ENCODE measurements at regions not wholly inside any gene's neighbourhood (a gene's known extent, or its start where the extent isn't known, plus 50 kb on each side); places are given as distances from the start of the nearest gene placed in this dataset.
A peak's percentile ranks its signal among the peaks of the same experiment; 100 is the strongest.

DNA sequence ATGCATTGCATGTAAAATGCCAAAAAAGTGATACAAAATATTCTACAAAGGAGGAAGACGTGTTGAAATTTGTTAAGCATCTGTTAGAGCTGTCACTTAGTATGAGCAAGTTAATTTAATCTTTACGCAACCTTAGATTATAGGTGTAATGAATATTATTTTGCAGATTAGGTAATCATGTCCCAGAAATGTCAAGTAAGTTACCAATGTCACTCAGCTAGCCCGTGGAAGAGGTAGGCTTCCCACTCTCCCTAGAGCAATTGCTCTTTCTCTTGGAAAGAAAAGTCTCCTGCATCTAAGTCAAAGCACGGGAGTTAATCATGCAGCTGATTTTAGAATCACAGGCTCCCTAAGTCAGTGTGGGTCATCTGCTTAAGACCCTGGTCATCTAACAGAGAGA, 830.4 kb upstream of the IGFBP3 start:
- DNase-seq (ENCODE audit: low read depth): no peak
- in situ Hi-C loops (cut with HindIII; ENCODE audit: low pct_unique_long_range_greater_than_20kb, low sequenced_read_pairs): loop anchor here (25.0 kb wide), 1 partner anchor 839 kb away; the partner anchor contains the start of gene IGFBP3

GRCh38 chr7:46750321-46750865, 829.3 kb upstream of the IGFBP3 start:
- in situ Hi-C loops (cut with HindIII; ENCODE audit: low pct_unique_long_range_greater_than_20kb, low sequenced_read_pairs): loop anchor here (25.0 kb wide), 1 partner anchor 838 kb away; the partner anchor contains the start of gene IGFBP3
- no peak for DNase-seq (ENCODE audit: low read depth)

DNA sequence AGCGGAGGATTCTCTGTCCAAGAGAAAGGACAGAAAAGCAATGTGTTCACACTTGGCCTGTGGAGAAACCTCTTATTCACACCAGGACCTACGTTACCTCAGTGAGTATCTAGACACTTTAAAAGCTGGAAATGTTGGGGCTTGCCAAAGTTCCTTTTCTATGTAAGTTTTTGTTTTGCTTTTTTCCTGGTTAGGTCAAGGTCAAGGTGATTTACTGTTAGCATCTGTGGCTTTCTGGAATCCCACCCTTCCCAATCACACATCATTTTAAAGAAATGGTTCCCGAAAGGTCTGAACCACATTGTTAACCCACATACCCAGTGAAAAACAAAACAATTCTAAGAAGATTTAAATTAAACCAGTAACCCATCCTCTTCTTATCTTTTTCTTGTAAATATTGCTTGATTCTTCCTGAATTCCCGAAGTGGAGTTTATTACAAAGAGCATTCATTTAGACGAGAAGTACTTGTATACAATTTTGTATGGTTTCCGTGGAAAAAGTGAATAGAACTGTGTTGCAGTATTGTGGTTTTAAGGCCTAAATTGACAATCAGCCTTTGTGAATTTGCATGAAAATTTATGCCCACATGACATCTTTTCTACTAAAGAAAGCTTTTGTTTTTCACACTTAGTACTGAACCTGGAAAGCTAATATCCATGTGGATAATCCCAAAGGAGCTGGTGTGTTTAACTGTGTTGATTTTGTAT, 827.0 kb upstream of the IGFBP3 start:
- in situ Hi-C loops (cut with HindIII; ENCODE audit: low pct_unique_long_range_greater_than_20kb, low sequenced_read_pairs): no loop called here
- no peak for DNase-seq (ENCODE audit: low read depth)

DNA sequence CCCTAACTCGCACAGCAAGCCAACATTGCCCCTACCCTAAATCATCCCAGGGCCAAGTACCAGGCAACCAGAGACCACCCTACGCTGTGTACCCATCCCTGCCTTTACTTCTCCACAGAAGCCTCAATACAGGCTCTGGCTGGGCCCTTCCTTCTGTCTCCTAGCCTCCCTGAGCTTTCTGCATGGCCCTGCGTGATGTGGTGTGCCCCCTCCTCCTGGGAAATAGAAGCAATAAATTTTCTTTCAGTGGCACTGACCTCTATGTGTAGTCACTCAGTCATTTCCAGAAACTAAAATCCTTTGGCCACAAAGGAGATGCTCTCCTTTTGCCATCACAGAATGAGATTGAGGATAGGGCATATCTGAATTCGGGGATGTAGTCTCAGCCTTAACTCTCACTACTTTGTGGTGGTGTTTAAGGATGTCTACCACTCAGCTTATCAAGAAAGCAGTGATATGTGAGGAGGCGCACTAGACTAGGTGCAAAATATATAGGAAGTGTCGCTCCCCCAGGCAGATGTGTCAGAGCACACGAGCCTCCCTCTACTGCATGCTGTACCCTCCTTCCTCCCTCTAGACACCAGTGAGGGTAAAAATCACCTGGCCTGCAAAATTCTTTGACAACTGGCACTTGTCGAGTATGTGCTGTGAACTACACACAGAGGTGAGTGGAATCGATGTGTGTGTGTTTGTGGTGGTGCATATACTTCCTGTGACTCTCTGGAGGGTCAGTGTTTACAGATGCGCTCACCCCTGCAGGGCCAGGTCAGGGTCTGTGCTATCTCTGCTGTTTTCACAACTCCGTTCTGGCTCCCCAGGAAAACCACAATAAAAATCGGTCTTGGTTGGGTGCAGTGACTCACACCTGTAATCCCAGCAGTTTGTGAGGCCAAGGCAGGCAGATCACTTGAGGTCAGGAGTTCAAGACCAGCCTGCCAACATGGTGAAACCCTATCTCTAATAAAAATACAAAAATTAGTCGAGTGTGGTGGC, 825.9 kb upstream of the IGFBP3 start:
- in situ Hi-C loops (cut with HindIII; ENCODE audit: low pct_unique_long_range_greater_than_20kb, low sequenced_read_pairs): no loop called here
- peak; percentile 92 for DNase-seq (ENCODE audit: low read depth)

GRCh38 chr7:46745707-46746090, 824.6 kb upstream of the IGFBP3 start:
- in situ Hi-C loops (cut with HindIII; ENCODE audit: low pct_unique_long_range_greater_than_20kb, low sequenced_read_pairs): no loop called here
- no peak for DNase-seq (ENCODE audit: low read depth)

- in situ Hi-C loops (cut with HindIII; ENCODE audit: low pct_unique_long_range_greater_than_20kb, low sequenced_read_pairs): no loop called here
- DNase-seq (ENCODE audit: low read depth): no peak
Observed at GRCh38 chr7:46744957-46745706, 824.1 kb upstream of the IGFBP3 start.

GRCh38 chr7:46742601-46743000, 821.5 kb upstream of the IGFBP3 start:
- DNase-seq (ENCODE audit: low read depth): no peak
- in situ Hi-C loops (cut with HindIII; ENCODE audit: low pct_unique_long_range_greater_than_20kb, low sequenced_read_pairs): no loop called here

DNA sequence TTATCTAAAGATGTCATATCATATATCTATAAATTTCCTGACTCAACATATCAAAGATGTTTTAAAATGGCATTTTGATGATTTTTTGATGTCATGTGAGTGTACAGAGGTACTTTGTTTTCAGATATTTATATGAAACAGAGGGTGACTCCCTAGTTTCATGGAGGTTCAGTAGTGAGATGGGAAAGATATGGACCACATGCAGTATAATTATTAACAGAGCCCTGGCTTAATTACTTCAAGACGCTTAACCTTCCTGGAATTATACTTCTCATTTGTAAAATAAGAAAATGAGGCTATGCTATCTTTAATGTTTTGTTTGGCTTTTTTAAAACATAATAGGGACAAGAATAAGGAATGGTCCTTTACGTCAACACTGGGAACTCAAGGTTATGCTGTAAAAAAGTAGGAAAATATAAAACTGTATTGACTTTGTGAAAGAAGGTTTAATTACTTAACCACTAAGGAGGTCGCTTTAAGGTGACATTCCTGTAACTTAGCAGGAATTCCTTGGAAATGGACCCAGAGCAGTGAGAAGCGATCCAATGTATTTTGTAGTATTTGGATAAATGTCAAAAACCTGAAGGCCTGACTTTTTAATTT, 821.0 kb upstream of the IGFBP3 start:
- in situ Hi-C loops (cut with HindIII; ENCODE audit: low pct_unique_long_range_greater_than_20kb, low sequenced_read_pairs): no loop called here
- DNase-seq (ENCODE audit: low read depth): peak; percentile 72

DNA sequence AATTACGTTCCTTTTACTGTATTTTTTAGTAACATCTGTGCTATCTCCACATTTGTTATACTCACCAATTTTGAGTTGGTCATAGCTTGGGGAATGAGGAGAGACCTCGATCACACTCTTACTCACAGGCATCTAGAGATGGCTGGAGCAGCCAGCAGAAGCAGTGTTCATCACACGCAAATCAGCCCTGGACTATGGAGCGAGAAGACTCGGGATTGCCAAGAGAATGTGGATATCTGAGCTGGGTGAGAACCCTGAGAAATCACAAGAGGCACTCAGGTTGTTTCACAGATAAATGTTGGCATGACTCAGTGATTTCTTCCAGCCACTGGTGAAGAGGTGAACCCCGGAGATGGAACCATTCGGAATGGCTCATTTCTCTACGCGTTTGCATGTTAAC, 820.1 kb upstream of the IGFBP3 start:
- in situ Hi-C loops (cut with HindIII; ENCODE audit: low pct_unique_long_range_greater_than_20kb, low sequenced_read_pairs): no loop called here
- no peak for DNase-seq (ENCODE audit: low read depth)

- no peak for DNase-seq (ENCODE audit: low read depth)
- in situ Hi-C loops (cut with HindIII; ENCODE audit: low pct_unique_long_range_greater_than_20kb, low sequenced_read_pairs): no loop called here
Observed at GRCh38 chr7:46739518-46740234, 818.6 kb upstream of the IGFBP3 start.

- DNase-seq (ENCODE audit: low read depth): peak; percentile 53
- in situ Hi-C loops (cut with HindIII; ENCODE audit: low pct_unique_long_range_greater_than_20kb, low sequenced_read_pairs): no loop called here
Observed at GRCh38 chr7:46738796-46739195, 817.7 kb upstream of the IGFBP3 start.

DNA sequence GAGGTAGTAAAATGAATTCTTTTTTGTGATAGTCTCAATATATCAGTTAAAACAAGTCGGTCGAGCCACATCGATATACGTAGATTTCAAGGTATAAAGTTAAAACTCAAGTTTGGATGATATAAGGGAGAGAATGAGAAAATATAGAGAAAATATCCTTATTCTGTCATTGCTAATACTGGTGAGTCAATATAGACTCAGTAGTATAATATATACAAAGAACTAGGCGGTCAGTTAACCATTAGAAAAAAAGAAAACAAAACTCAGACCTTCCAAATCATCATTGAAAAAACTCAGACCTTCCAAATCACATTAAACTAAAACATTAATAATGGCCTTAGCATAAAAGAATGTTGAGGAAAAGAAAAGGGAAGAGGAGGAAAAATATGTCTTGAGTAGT, 817.1 kb upstream of the IGFBP3 start:
- in situ Hi-C loops (cut with HindIII; ENCODE audit: low pct_unique_long_range_greater_than_20kb, low sequenced_read_pairs): no loop called here
- peak; percentile 53 for DNase-seq (ENCODE audit: low read depth)

- DNase-seq (ENCODE audit: low read depth): no peak
- in situ Hi-C loops (cut with HindIII; ENCODE audit: low pct_unique_long_range_greater_than_20kb, low sequenced_read_pairs): no loop called here
Observed at GRCh38 chr7:46725838-46726237, 804.8 kb upstream of the IGFBP3 start.

DNA sequence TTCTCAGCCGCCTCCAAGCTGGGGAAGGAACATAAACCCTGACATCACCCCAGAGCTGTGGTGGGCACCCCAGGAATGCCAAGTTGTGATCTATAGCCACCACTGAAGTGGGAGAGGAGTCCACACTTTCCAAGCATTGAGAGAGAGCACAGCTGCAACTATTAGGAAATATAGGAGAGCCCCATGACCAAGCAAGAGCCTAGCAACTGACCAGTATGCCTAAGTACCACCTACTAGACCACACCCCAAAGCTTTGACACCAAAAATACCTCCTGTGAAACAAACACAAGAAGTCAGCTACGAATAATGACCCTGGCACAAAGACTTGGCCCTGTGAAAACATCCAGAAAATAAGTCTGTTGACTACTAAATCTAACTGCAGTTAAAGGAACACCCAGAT, 804.1 kb upstream of the IGFBP3 start:
- no peak for DNase-seq (ENCODE audit: low read depth)
- in situ Hi-C loops (cut with HindIII; ENCODE audit: low pct_unique_long_range_greater_than_20kb, low sequenced_read_pairs): no loop called here

GRCh38 chr7:46723742-46724141, 802.7 kb upstream of the IGFBP3 start:
- no peak for DNase-seq (ENCODE audit: low read depth)
- in situ Hi-C loops (cut with HindIII; ENCODE audit: low pct_unique_long_range_greater_than_20kb, low sequenced_read_pairs): no loop called here

- in situ Hi-C loops (cut with HindIII; ENCODE audit: low pct_unique_long_range_greater_than_20kb, low sequenced_read_pairs): no loop called here
- no peak for DNase-seq (ENCODE audit: low read depth)
Observed at GRCh38 chr7:46723003-46723402, 801.9 kb upstream of the IGFBP3 start.

- in situ Hi-C loops (cut with HindIII; ENCODE audit: low pct_unique_long_range_greater_than_20kb, low sequenced_read_pairs): no loop called here
Observed at GRCh38 chr7:46720761-46721160, 799.7 kb upstream of the IGFBP3 start.

More at GRCh38 chr7:46720761-46721160, 799.7 kb upstream of the IGFBP3 start:
- DNase-seq (ENCODE audit: low read depth): peak; percentile 38

Data from Caki2 (cell line).